Naive thymus-derived CD4-positive, alpha-beta T cell (primary cell): ENCODE measurements at regions not wholly inside any gene's neighbourhood (a gene's known extent, or its start where the extent isn't known, plus 50 kb on each side); places are given as distances from the start of the nearest gene placed in this dataset.

Experiments
- ATAC-seq: fragments of 150-1000 bp; cut with Tn5 transposase; 2 replicates; pipeline ENCODE4 v1.10.0; 2021; ENCODE audit warnings: mild to moderate bottlenecking, moderate library complexity
- CTCF ChIA-PET: fragments of 350-600 bp; sonication (Branson Sonifier 250); formaldehyde crosslinking; loops from one replicate; lab custom pipeline; 2021; ENCODE audit warnings: antibody characterized with exemption; lab: Charles Lee
- POLR2A ChIA-PET: fragments of 350-600 bp; sonication (Branson Sonifier 250); formaldehyde crosslinking; loops from one replicate; lab custom pipeline; 2021; ENCODE audit warnings: antibody characterized with exemption, inconsistent platforms; lab: Charles Lee
- DNase-seq, 9 donors: peaks; one replicate each; pipeline versions ENCODE4 v3.0.0 to v3.0.0-alpha.2; 2020 to 2022; ENCODE audit warnings: mixed read lengths in 1 of 9
- H3K27ac ChIP-seq: one replicate; pipeline ENCODE4 v1.7.0; 2013; ENCODE audit warnings: mild to moderate bottlenecking, low read depth, low read length, moderate library complexity
- H3K27me3 ChIP-seq, 2 donors: one replicate each; pipeline ENCODE4 v1.7.0; 2013; ENCODE audit warnings: low read length in 2 of 2, mild to moderate bottlenecking in 2 of 2, moderate library complexity in 2 of 2; ENCODE audit not compliant: control insufficient read depth in 2 of 2, insufficient read depth in 2 of 2
- H3K36me3 ChIP-seq, 3 experiments: 1 replicate in 2 of 3; 2 replicates in 1 of 3; pipeline ENCODE4 v1.7.0; 2013; ENCODE audit warnings: low read length in 3 of 3, mild to moderate bottlenecking in 3 of 3, moderate library complexity in 1 of 3; ENCODE audit not compliant: insufficient read depth in 3 of 3, control insufficient read depth in 2 of 3
- H3K4me1 ChIP-seq, 2 donors: one replicate each; pipeline ENCODE4 v1.7.0; 2013; ENCODE audit warnings: low read length in 2 of 2, mild to moderate bottlenecking in 2 of 2, moderate library complexity in 1 of 2; ENCODE audit not compliant: control insufficient read depth in 2 of 2, insufficient read depth in 2 of 2
- H3K4me3 ChIP-seq: 2 replicates; pipeline ENCODE4 v1.7.0; 2013; ENCODE audit warnings: mild to moderate bottlenecking, low read length
- H3K9me3 ChIP-seq, 3 experiments: 1 replicate in 2 of 3; 2 replicates in 1 of 3; pipeline ENCODE4 v1.7.0; 2013; ENCODE audit warnings: low read length in 3 of 3; ENCODE audit not compliant: control insufficient read depth in 2 of 3
- H3K27ac Mint-ChIP-seq, 9 donors: one replicate each; pipeline ENCODE4 v1.8.0; 2020 to 2022; ENCODE audit warnings: mixed read lengths in 9 of 9, mild to moderate bottlenecking in 8 of 9, moderate library complexity in 5 of 9, inconsistent platforms in 2 of 9
- H3K27me3 Mint-ChIP-seq, 5 donors: one replicate each; pipeline ENCODE4 v1.8.0; 2021 to 2022; ENCODE audit warnings: mixed read lengths in 5 of 5, mild to moderate bottlenecking in 1 of 5
- H3K36me3 Mint-ChIP-seq, 5 donors: one replicate each; pipeline ENCODE4 v1.8.0; 2020 to 2022; ENCODE audit warnings: mixed read lengths in 5 of 5, mild to moderate bottlenecking in 3 of 5, inconsistent platforms in 1 of 5
- H3K4me1 Mint-ChIP-seq, 7 donors: one replicate each; pipeline ENCODE4 v1.8.0; 2020 to 2022; ENCODE audit warnings: mixed read lengths in 7 of 7, mild to moderate bottlenecking in 3 of 7, inconsistent platforms in 1 of 7
- H3K4me3 Mint-ChIP-seq, 10 donors: one replicate each; pipeline ENCODE4 v1.8.0; 2020 to 2022; ENCODE audit warnings: mild to moderate bottlenecking in 10 of 10, mixed read lengths in 10 of 10, moderate library complexity in 6 of 10, inconsistent platforms in 2 of 10
- H3K9me3 Mint-ChIP-seq, 11 donors: one replicate each; pipeline ENCODE4 v1.8.0; 2020 to 2022; ENCODE audit warnings: mixed read lengths in 11 of 11, mild to moderate bottlenecking in 4 of 11, inconsistent platforms in 1 of 11, moderate library complexity in 1 of 11
- intact Hi-C, 2 donors: fragments of 100-400 bp; cut with micrococcal nuclease; formaldehyde crosslinking; loops; one replicate each; pipeline ENCODE4 v1.15.1; 2023

DNA sequence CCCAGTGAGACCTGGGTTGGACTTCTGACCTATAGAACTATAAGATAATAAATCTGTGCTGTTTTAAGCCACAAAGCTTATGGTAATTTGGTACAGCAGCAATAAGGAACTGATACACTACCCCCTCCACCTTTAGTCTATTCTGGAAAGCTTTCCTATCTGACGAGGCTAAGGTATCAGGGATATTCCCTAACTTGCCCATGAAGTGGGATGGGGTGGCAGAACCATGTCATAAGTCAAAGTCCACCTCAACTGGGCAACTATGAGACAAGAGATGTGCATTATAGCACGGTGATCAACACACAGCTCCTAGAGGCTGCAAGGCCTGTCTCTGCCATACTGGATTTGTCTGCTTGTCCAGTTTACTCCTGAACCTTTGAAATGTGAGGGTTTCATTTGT, 146.8 kb upstream of the RAD23B start:
- no peak overlapping the region for H3K27ac Mint-ChIP-seq
- Histone ChIP-seq H3K4me1 (no peaks in the 10 kb centered on the region), H3K4me3 (no peak overlapping the region), H3K27me3 (no peaks in the 10 kb centered on the region), H3K36me3 (no peaks in the 10 kb centered on the region), H3K27ac (no peak overlapping the region), H3K9me3 (no peaks in the 10 kb centered on the region)
- intact Hi-C loops: loop anchor here (5.0 kb wide), 1 partner anchor 1626 kb away; no protein-coding TSS in a partner anchor
- peaks cover 6 to 20% (median 10%) of the 10 kb centered on the region in 5 donors for H3K27me3 Mint-ChIP-seq
- H3K4me3 Mint-ChIP-seq: no peak overlapping the region
- ChIA-PET CTCF (no interaction called here), POLR2A (no interaction called here)
- no peaks in the 10 kb centered on the region for H3K36me3 Mint-ChIP-seq
- peaks cover 0 to 3% (median 0%) of the 10 kb centered on the region in 11 donors for H3K9me3 Mint-ChIP-seq
- H3K4me1 Mint-ChIP-seq: no peaks in the 10 kb centered on the region
- no peak for ATAC-seq
- DNase-seq: no peak

DNA sequence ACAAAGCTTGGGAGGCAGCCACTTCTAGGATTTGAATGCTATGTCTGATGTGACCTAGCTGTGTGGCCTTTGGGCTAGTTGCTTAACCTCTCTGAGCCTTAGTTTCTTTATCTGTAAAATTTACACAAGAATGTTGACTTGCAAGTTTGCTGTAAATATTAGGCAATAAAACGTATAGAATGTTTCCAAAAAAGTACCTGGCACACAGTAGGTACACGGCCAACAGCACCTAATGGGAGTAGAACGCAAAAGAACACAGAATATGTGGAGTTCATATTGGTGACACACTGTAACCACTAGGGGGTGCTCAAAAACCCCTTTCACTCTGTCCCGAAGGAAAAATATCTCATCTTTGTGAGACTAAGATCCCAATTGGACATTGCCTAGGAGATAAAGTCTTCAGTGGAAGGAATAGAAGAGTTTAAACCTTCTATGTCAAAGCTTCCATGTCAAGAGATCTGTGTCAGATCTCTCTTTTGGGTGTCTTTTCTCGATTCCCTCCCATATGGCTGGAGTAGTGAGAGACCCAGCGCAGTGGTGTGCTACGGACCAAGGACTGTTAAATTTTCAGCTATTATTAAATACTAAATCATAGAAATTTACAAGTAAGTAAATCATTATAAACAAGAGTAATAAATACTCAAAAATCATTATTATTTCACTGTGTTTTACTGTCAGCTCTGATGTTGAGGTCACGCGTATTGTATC, 145.4 kb upstream of the RAD23B start:
- Histone ChIP-seq H3K9me3 (no peaks in the 10 kb centered on the region), H3K4me1 (no peaks in the 10 kb centered on the region), H3K27me3 (no peaks in the 10 kb centered on the region), H3K27ac (no peak overlapping the region), H3K36me3 (no peaks in the 10 kb centered on the region), H3K4me3 (no peak overlapping the region)
- H3K27me3 Mint-ChIP-seq: peaks cover 9 to 26% (median 14%) of the 10 kb centered on the region in 5 donors
- ChIA-PET CTCF (interaction anchor here (0.6 to 1.5 kb wide), 2 partner anchors 51 to 204 kb away, joined by 3 to 4 read pairs; no protein-coding TSS in a partner anchor), POLR2A (no interaction called here)
- no peaks in the 10 kb centered on the region for H3K4me1 Mint-ChIP-seq
- no peak overlapping the region for H3K4me3 Mint-ChIP-seq
- no peak for ATAC-seq
- peaks cover 0 to 3% (median 0%) of the 10 kb centered on the region in 11 donors for H3K9me3 Mint-ChIP-seq
- DNase-seq: peak in 2 of 9 donors; percentile 2 to 10
- intact Hi-C loops: loop anchor here (1.0 to 5.0 kb wide), 2 partner anchors 204 to 1625 kb away; no protein-coding TSS in a partner anchor
- no peak overlapping the region for H3K27ac Mint-ChIP-seq
- H3K36me3 Mint-ChIP-seq: no peaks in the 10 kb centered on the region

DNA sequence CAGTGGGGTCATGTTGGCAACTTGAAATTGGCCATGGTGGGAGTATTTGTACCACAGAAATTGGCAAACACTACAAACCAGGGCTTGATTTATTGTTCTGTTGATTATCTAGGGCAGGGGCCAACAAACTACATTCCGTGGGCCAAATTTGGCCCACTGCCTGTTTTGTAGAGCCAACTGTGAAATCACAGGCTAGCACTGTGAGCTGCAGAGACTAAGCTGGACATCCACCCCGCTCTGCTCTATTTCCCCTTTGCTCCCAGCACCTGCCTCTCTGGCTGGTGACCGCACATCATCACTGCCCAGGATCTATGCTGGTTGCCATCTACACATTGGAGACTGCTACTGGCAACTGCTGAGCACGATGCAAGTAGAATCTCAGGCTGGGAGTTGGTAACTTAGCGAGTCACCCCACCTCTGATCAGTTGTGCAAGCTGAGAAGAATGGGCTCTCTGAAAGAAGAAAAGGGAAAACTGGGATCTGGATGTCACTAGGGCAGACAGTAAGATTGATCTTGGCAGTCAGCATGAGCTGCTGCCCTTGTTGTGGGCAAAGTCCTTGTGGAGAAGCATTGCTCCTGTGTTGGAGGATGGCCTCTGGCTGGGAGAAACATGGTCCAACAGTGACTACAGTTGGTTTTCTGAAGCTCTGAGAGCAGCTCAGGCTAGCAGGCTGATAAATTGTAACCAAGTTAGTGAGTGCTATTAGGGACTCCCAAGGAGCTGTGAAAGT, 144.7 kb upstream of the RAD23B start:
- Mint-ChIP-seq H3K27ac (peak overlapping the region in 1 of 9 donors; percentile 18), H3K27me3 (peaks cover 9 to 26% (median 15%) of the 10 kb centered on the region in 5 donors)
- DNase-seq: no peak

DNA sequence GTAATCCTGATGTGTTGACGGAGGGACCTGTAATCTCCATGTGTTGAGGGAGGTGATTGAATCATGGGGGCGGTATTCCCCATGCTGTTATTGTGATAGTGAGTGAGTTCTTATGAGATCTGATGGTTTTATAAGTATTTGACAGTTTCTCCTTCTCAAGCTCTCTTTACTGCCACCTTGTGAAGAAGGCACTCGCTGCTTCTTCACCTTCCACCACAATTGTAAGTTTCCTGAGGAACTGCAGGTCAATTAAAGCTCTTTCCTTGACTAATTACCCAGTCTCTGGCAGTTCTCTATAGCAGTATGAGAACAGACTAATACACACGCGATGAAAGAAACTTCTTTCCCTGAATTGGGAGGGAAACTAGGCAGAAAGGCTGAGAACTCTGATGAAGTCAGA, 141.1 kb upstream of the RAD23B start:
- H3K4me3 ChIP-seq: no peak overlapping the region
- H3K27me3 ChIP-seq: no peaks in the 10 kb centered on the region
- no peaks in the 10 kb centered on the region for H3K4me1 ChIP-seq
- H3K36me3 Mint-ChIP-seq: no peaks in the 10 kb centered on the region
- ChIA-PET POLR2A (no interaction called here), CTCF (no interaction called here)
- DNase-seq (no peak), ATAC-seq (no peak)
- H3K27ac Mint-ChIP-seq: no peak overlapping the region
- H3K4me1 Mint-ChIP-seq: no peaks in the 10 kb centered on the region
- peaks cover 14 to 40% (median 25%) of the 10 kb centered on the region in 5 donors for H3K27me3 Mint-ChIP-seq
- intact Hi-C loops: no loop called here
- H3K9me3 Mint-ChIP-seq: peaks cover 0 to 3% (median 0%) of the 10 kb centered on the region in 11 donors
- H3K9me3 ChIP-seq: no peaks in the 10 kb centered on the region
- H3K36me3 ChIP-seq: no peaks in the 10 kb centered on the region
- H3K27ac ChIP-seq: no peak overlapping the region
- H3K4me3 Mint-ChIP-seq: no peak overlapping the region

More for the DNA sequence above, 144.7 kb upstream of the RAD23B start:
- Histone ChIP-seq H3K27me3 (no peaks in the 10 kb centered on the region), H3K4me3 (no peak overlapping the region), H3K36me3 (no peaks in the 10 kb centered on the region), H3K9me3 (no peaks in the 10 kb centered on the region), H3K4me1 (no peaks in the 10 kb centered on the region), H3K27ac (no peak overlapping the region)
- H3K4me3 Mint-ChIP-seq: no peak overlapping the region
- no peaks in the 10 kb centered on the region for H3K4me1 Mint-ChIP-seq
- no peak for ATAC-seq
- peaks cover 0 to 3% (median 0%) of the 10 kb centered on the region in 11 donors for H3K9me3 Mint-ChIP-seq
- intact Hi-C loops: loop anchor here (5.0 kb wide), 1 partner anchor 1624 kb away; no protein-coding TSS in a partner anchor
- CTCF ChIA-PET: interaction anchor here (1.5 kb wide), 1 partner anchor 203 kb away, joined by 4 read pairs; no protein-coding TSS in a partner anchor
- POLR2A ChIA-PET: no interaction called here
- H3K36me3 Mint-ChIP-seq: no peaks in the 10 kb centered on the region

DNA sequence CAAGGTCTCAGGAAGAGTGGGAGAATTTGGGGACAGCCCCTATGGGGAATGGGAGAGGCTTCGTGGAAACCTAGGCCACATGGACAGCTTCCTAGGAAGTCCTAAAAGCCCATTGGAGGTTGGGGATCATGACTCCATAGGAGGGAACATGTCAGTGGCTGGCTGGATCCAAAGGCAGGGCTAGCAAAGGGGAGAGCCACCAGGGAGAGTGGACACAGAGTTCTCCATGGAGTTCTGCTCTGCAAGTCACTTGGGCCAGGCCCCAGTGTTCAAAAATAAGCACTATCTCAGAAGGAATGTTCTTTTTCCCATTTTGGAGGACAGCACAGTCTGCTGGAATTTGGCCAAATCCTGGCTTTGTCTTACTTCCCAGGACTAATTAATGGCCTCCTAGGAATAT, 140.6 kb upstream of the RAD23B start:
- no peaks in the 10 kb centered on the region for H3K27me3 ChIP-seq
- Mint-ChIP-seq H3K36me3 (no peaks in the 10 kb centered on the region), H3K27ac (no peak overlapping the region), H3K9me3 (peaks cover 0 to 3% (median 0%) of the 10 kb centered on the region in 11 donors), H3K4me3 (no peak overlapping the region), H3K27me3 (peaks cover 14 to 37% (median 24%) of the 10 kb centered on the region in 5 donors), H3K4me1 (no peaks in the 10 kb centered on the region)
- POLR2A ChIA-PET: no interaction called here
- CTCF ChIA-PET: no interaction called here
- DNase-seq (no peak), ATAC-seq (no peak)
- no peak overlapping the region for H3K4me3 ChIP-seq
- no peak overlapping the region for H3K27ac ChIP-seq
- intact Hi-C loops: no loop called here
- H3K36me3 ChIP-seq: no peaks in the 10 kb centered on the region
- no peaks in the 10 kb centered on the region for H3K9me3 ChIP-seq
- H3K4me1 ChIP-seq: no peaks in the 10 kb centered on the region

DNA sequence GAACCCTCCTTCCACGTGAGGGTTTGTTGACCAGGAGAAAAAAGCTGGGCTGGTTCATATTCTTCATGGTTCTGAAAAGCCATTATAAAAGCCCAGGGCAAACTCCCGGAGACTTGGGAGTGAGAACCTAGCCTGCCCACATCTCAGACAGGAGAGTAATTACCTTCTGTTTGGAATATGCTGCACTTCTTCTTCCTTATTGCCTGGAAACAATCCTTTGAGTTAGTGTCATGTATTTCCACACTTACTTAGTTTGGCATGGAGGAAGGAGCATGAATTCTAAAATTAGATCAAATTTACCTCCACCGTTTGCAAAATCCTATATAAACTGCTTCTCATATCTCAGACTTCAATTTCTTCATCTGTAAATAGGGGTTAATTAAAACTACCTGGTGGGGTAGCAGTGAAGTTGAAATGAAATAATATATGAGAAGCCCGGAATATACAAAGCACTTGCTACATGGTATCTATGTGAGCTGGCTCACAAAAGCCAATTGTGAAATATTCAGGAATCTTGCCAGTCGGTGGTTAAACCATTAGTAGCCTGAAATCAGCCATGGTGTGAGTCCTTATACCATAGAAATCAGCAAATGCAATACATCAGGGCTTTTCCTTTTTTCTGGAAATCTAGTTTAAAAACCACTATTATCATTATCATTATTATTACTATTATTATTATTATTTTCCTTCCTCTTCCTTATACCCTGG, 140.0 kb upstream of the RAD23B start:
- ATAC-seq: no peak
- Mint-ChIP-seq H3K27me3 (peaks cover 14 to 40% (median 26%) of the 10 kb centered on the region in 5 donors), H3K36me3 (no peaks in the 10 kb centered on the region), H3K4me1 (no peaks in the 10 kb centered on the region), H3K9me3 (peaks cover 0 to 3% (median 0%) of the 10 kb centered on the region in 11 donors), H3K4me3 (no peak overlapping the region), H3K27ac (no peak overlapping the region)
- H3K36me3 ChIP-seq: no peaks in the 10 kb centered on the region
- no peak overlapping the region for H3K4me3 ChIP-seq
- H3K4me1 ChIP-seq: no peaks in the 10 kb centered on the region
- intact Hi-C loops: no loop called here
- POLR2A ChIA-PET: no interaction called here
- no peaks in the 10 kb centered on the region for H3K27me3 ChIP-seq
- no peak overlapping the region for H3K27ac ChIP-seq
- no peak for DNase-seq
- no peaks in the 10 kb centered on the region for H3K9me3 ChIP-seq
- CTCF ChIA-PET: no interaction called here
